Psoas muscle (tissue), 7 donors: ENCODE measurements at regions not wholly inside any gene's neighbourhood (a gene's known extent, or its start where the extent isn't known, plus 50 kb on each side); places are given as distances from the start of the nearest gene placed in this dataset.

ENCODE experiments used
- ATAC-seq, 4 donors: fragments of 200-7000 bp; cut with Tn5 transposase; one replicate each; pipeline ENCODE4 v1.9.1; 2020; ENCODE audit warnings: moderate library complexity in 3 of 4, mild to moderate bottlenecking in 2 of 4
- DNase-seq, 2 donors: peaks; one replicate each; pipeline ENCODE4 v3.0.0-alpha.2; 2020
- H3K27ac ChIP-seq: fragments of 200-600 bp; one replicate; pipeline ENCODE4 v1.8.0; 2022
- H3K27me3 ChIP-seq, 3 donors: fragments of 200-600 bp in 1 of 3; one replicate each; pipeline versions ENCODE4 v1.6.1 to v1.8.0; 2013 to 2022; ENCODE audit warnings: low read length in 2 of 3, mild to moderate bottlenecking in 2 of 3, moderate library complexity in 1 of 3; ENCODE audit not compliant: insufficient read depth in 3 of 3
- H3K36me3 ChIP-seq, 2 donors: fragments of 200-600 bp in 1 of 2; one replicate each; pipeline versions ENCODE4 v1.6.1 to v1.8.0; 2013 to 2022; ENCODE audit warnings: low read depth in 1 of 2, mild to moderate bottlenecking in 1 of 2, moderate library complexity in 1 of 2; ENCODE audit not compliant: insufficient read depth in 1 of 2
- H3K4me1 ChIP-seq: fragments of 200-600 bp; one replicate; pipeline ENCODE4 v1.8.0; 2022
- H3K4me3 ChIP-seq: fragments of 200-600 bp; one replicate; pipeline ENCODE4 v1.8.0; 2022; ENCODE audit warnings: mild to moderate bottlenecking
- H3K9me3 ChIP-seq: fragments of 200-600 bp; one replicate; pipeline ENCODE4 v1.8.0; 2022
- CTCF ChIP-seq: fragments of 200-600 bp; IDR thresholded peaks from one replicate; pipeline ENCODE4 v1.8.0; 2022; ENCODE audit warnings: antibody characterized with exemption
- WGBS, 3 donors: extraction: QIAGEN DNeasy Blood & Tissue Kit; methylation state at CpG; one replicate each; pipeline versions ENCODE4 v1.1.6 to v1.1.7; 2013; 5-methylcytosine and 5-hydroxymethylcytosine counted together
- intact Hi-C, 2 donors: fragments of 100-400 bp; cut with DNase I; formaldehyde crosslinking; loops; one replicate each; pipeline versions ENCODE4 v1.11.0 to v1.14.2; 2022
- donor health status: healthy with polysubstance abuse.
- donor health status: DM: no; HTN: no; CAD: no; lungs with moderate emphysema.
- donor health status: Bipolar disorder and iron deficiency.
- donor health status: healthy.
- donor health status: DM: yes; HTN: yes; CAD: no.
- donor health status: DM: no; HTN: no; CAD: no.
- donor health status: DM: yes; HTN: yes; CAD: no.

DNA sequence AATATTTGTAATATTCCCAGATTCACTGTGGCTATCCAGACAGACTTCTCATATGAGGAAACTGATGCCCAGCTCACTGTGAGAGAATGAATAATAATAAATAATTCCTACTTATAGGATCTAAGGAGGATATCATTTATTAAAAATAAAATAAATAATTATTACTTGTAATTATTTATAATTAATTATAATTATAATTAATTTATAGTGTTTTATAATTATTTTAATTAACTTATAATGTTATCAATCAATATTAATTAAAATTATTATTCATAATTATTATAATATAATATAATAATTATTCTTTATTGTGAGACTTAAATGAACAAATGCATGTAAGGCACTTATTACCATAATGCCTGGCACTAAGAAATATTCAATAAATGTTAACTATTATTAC is 192.8 kb downstream of the GALC start:
- ATAC-seq: no peak
- no peaks in the 10 kb centered on the region for H3K36me3 ChIP-seq
- H3K27me3 ChIP-seq: no peaks in the 10 kb centered on the region
- no peaks in the 10 kb centered on the region for H3K4me1 ChIP-seq
- H3K4me3 ChIP-seq: no peak overlapping the region
- TF ChIP-seq CTCF: no peak
- no peak overlapping the region for H3K27ac ChIP-seq
- no peak for DNase-seq
- H3K9me3 ChIP-seq: no peaks in the 10 kb centered on the region
- intact Hi-C loops: no loop called here

- TF ChIP-seq CTCF: no peak
- Histone ChIP-seq H3K36me3 (no peaks in the 10 kb centered on the region), H3K4me1 (no peaks in the 10 kb centered on the region), H3K27ac (no peak overlapping the region), H3K9me3 (no peaks in the 10 kb centered on the region), H3K27me3 (no peaks in the 10 kb centered on the region), H3K4me3 (no peak overlapping the region)
- ATAC-seq (no peak), DNase-seq (no peak)
- WGBS, 3 donors: 78 to 87% (median 79%) methylated on average over 3 of the region's 3 CpGs
- intact Hi-C loops: no loop called here
Measured at GRCh38 chr14:87799400-87799799, 193.6 kb downstream of the GALC start.

DNA sequence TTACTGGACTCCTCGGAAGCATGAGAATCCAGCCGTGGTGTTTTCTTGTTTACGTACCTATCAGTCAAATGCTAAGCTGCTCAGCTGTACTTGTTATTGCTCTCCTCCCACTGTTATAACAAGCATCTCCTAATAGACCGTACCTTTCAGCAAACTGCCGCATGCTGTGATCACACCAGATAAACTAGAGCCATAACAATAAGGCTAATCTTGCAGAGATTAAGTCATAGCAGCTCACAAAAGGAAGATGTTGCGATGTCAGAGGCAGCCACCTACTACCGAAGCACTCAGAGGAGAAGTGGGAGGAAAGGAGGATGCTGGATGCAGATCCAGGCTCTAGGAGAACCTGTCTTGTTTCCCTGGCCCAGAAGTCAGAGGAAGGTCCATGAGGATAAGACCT is 196.0 kb downstream of the GALC start:
- intact Hi-C loops: no loop called here
- no peaks in the 10 kb centered on the region for H3K27me3 ChIP-seq
- WGBS, 3 donors: 62 to 64% (median 64%) methylated on average over 7 of the region's 7 CpGs
- no peak for TF ChIP-seq CTCF
- no peak for DNase-seq
- no peaks in the 10 kb centered on the region for H3K4me1 ChIP-seq
- H3K4me3 ChIP-seq: no peak overlapping the region
- no peaks in the 10 kb centered on the region for H3K9me3 ChIP-seq
- H3K36me3 ChIP-seq: no peaks in the 10 kb centered on the region
- no peak for ATAC-seq
- no peak overlapping the region for H3K27ac ChIP-seq

- intact Hi-C loops: no loop called here
Measured at GRCh38 chr14:87794561-87794960, 198.4 kb downstream of the GALC start.

More at GRCh38 chr14:87794561-87794960, 198.4 kb downstream of the GALC start:
- no peak for TF ChIP-seq CTCF
- no peak overlapping the region for H3K27ac ChIP-seq
- ATAC-seq (no peak), DNase-seq (no peak)
- no peak overlapping the region for H3K4me3 ChIP-seq
- H3K27me3 ChIP-seq: no peaks in the 10 kb centered on the region
- no peaks in the 10 kb centered on the region for H3K4me1 ChIP-seq
- no peaks in the 10 kb centered on the region for H3K36me3 ChIP-seq
- 58 to 62% (median 59%) methylated on average over 2 of the region's 2 CpGs for WGBS, 3 donors
- no peaks in the 10 kb centered on the region for H3K9me3 ChIP-seq
